Pancreas (tissue), 10 donors: ENCODE measurements at regions not wholly inside any gene's neighbourhood (a gene's known extent, or its start where the extent isn't known, plus 50 kb on each side); places are given as distances from the start of the nearest gene placed in this dataset.
A peak's percentile ranks its signal among the peaks of the same experiment; 100 is the strongest.

Source experiments
- ATAC-seq, 4 donors: fragments of 200-7000 bp; cut with Tn5 transposase; one replicate each; pipeline versions ENCODE4 v1.8.0 to v1.9.1; 2020; ENCODE audit warnings: mild to moderate bottlenecking in 4 of 4, moderate library complexity in 4 of 4
- DNase-seq, 6 donors: peaks; one replicate each; pipeline ENCODE4 v3.0.0-alpha.2; 2020
- FAIRE-seq: peaks from 2 replicates; lab custom pipeline; 2012; peaks lifted over from hg19 to GRCh38; lab: Jason Lieb, UNC
- H3K27ac ChIP-seq, 4 donors: fragments of 200-600 bp; sonication (generic); 1 replicate in 3 of 4; 2 replicates in 1 of 4; pipeline versions ENCODE4 v1.5.0 to v1.8.0; 2020
- H3K27me3 ChIP-seq, 4 donors: fragments of 200-600 bp; one replicate each; pipeline ENCODE4 v1.8.0; 2021
- H3K36me3 ChIP-seq, 3 donors: fragments of 200-600 bp; sonication (generic) in 1 of 3; one replicate each; pipeline versions ENCODE4 v1.5.0 to v1.8.0; 2020 to 2021
- H3K4me1 ChIP-seq, 3 donors: fragments of 200-600 bp; one replicate each; pipeline ENCODE4 v1.8.0; 2021
- H3K4me3 ChIP-seq, 4 donors: fragments of 200-600 bp; sonication (generic) in 2 of 4; one replicate each; pipeline versions ENCODE4 v1.5.0 to v1.8.0; 2020 to 2021
- H3K9me3 ChIP-seq, 4 donors: fragments of 200-600 bp; one replicate each; pipeline ENCODE4 v1.8.0; 2021
- CTCF ChIP-seq, 4 donors: fragments of 200-600 bp; sonication (generic) in 3 of 4; IDR thresholded peaks; one replicate each; pipeline versions ENCODE4 v1.5.0 to v1.8.0; 2021; ENCODE audit warnings: antibody characterized with exemption in 4 of 4
- WGBS, 2 donors: extraction: QIAGEN DNeasy Blood & Tissue Kit; methylation state at CpG; one replicate each; pipeline ENCODE4 v1.1.7; 2013; 5-methylcytosine and 5-hydroxymethylcytosine counted together
- intact Hi-C, 3 donors: fragments of 100-400 bp; cut with DNase I; formaldehyde crosslinking; loops; one replicate each; pipeline versions ENCODE4 v1.11.1 to v1.14.2; 2022
- donor health status: healthy with polysubstance abuse.
- donor health status: DM: no; HTN: no; CAD: no; lungs with moderate emphysema.
- donor health status: DM: no; HTN: no; CAD: no.
- donor health status: control.
- donor health status: control.
- donor health status: Bipolar disorder and iron deficiency.
- donor health status: DM: yes; HTN: yes; CAD: no.
- donor health status: DM: no; HTN: no; CAD: no.
- donor health status: DM: no; HTN: no; CAD: no.
- donor health status: DM: yes; HTN: yes; CAD: no.

DNA sequence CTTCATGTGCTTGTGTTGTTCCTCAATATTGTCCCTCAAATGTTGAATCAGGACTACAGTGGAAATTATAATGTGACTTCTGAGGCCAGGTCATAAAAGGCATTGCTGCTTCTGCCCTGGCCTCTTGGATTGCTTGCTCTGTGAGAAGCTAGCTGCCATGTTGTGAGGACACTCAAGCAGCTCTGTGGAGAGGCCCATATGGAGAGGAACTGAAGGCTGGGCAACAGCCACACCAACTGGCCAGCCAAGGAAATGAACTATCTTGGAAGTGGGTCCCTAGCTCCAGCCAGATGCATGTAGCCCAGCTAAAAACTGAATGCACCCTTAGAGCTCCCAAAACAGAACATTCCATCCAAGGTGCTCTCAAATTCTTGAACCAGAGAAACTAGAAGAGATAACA lies 282.6 kb downstream of the BMP7 start:
- DNase-seq (no peak), ATAC-seq (no peak), FAIRE-seq (no peak)
- Histone ChIP-seq H3K27ac (no peak overlapping the region), H3K4me3 (no peak overlapping the region), H3K4me1 (no peaks in the 10 kb centered on the region), H3K36me3 (no peaks in the 10 kb centered on the region), H3K9me3 (peaks cover 0 to 3% (median 0%) of the 10 kb centered on the region in 4 donors), H3K27me3 (no peaks in the 10 kb centered on the region)
- intact Hi-C loops, result no loop called here
- no peak for TF ChIP-seq CTCF (IDR thresholded peaks at IDR 0.05)

GRCh38 chr20:56985066-56985685 lies 281.3 kb downstream of the BMP7 start:
- DNase-seq (no peak), ATAC-seq (no peak), FAIRE-seq (no peak)
- no peaks in the 10 kb centered on the region for H3K27me3 ChIP-seq
- WGBS, 2 donors, result 24 to 29% methylated on average over 2 of the region's 2 CpGs
- no peaks in the 10 kb centered on the region for H3K36me3 ChIP-seq
- H3K27ac ChIP-seq, result no peak overlapping the region
- TF ChIP-seq CTCF (IDR thresholded peaks at IDR 0.05), result no peak
- intact Hi-C loops, result no loop called here
- no peak overlapping the region for H3K4me3 ChIP-seq
- H3K4me1 ChIP-seq, result no peaks in the 10 kb centered on the region
- peaks cover 0 to 3% (median 0%) of the 10 kb centered on the region in 4 donors for H3K9me3 ChIP-seq

DNA sequence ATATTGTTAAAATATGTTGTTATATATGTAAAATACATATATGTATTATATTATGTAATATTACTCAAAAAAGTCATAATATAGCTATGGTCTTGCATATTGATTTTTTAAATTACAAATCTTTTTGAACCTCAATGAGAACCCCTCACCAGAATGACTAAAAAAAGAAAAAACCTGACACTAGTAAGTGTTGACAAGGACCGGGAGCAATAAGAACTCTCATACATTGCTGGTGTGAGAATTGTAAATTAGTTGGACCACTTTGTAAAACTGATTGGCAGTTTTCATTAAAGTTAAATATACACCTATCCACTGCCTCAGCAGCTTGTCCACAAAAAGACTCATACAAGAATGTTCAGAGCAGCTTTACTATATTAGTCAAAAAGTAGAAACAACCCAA lies 280.0 kb downstream of the BMP7 start:
- FAIRE-seq (no peak), DNase-seq (no peak), ATAC-seq (no peak)
- H3K36me3 ChIP-seq, result no peaks in the 10 kb centered on the region
- TF ChIP-seq CTCF (IDR thresholded peaks at IDR 0.05), result no peak
- no peaks in the 10 kb centered on the region for H3K27me3 ChIP-seq
- no peaks in the 10 kb centered on the region for H3K4me1 ChIP-seq
- 93 to 98% methylated on average over 1 of the region's 1 CpG for WGBS, 2 donors
- peaks cover 0 to 3% (median 0%) of the 10 kb centered on the region in 4 donors for H3K9me3 ChIP-seq
- intact Hi-C loops, result no loop called here
- H3K4me3 ChIP-seq, result no peak overlapping the region
- H3K27ac ChIP-seq, result no peak overlapping the region

DNA sequence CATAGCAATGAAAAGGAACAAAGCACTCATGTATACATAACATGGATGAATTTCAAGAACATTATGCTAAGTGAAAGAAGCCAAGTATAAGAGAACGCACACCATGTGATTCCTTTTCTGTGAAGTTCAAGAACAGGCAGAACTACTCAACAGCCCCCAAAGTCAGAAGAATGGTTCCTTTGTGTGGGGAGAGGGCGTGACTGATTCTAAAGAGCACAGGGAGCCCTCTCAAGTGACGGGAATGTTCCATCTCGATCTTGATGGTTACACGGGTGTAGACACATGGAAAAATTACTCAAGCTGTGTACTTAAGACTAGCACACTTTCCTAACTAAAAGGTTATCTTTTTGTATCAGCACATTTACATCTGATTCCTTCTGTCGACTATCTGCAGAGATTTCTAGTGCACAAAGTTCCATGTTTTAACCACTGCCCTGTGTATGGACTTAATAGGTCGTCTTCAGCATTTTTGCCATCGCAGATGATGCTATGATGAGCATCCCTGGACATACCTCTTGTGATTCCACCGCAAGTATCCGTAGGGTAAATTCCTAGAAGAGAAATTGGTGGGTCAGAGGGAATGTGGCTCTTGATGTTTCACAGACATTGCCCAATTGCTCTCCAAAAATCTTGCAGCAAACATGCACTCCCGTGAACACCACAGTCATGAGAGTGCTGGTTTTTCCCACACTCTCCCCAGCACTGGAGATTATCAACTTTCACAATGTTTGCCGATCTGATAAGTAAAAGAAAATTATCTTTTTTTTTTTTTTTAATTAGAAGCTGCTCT lies 279.3 kb downstream of the BMP7 start:
- intact Hi-C loops, result no loop called here
- no peaks in the 10 kb centered on the region for H3K36me3 ChIP-seq
- FAIRE-seq, result no peak
- peaks cover 0 to 3% (median 0%) of the 10 kb centered on the region in 4 donors for H3K9me3 ChIP-seq
- no peak overlapping the region for H3K27ac ChIP-seq
- no peak for TF ChIP-seq CTCF (IDR thresholded peaks at IDR 0.05)
- no peaks in the 10 kb centered on the region for H3K27me3 ChIP-seq
- WGBS, 2 donors, result 51 to 54% methylated on average over 12 of the region's 12 CpGs
- DNase-seq, result no peak
- no peaks in the 10 kb centered on the region for H3K4me1 ChIP-seq
- peak in 1 of 4 donors; percentile 20 for ATAC-seq
- H3K4me3 ChIP-seq, result no peak overlapping the region

DNA sequence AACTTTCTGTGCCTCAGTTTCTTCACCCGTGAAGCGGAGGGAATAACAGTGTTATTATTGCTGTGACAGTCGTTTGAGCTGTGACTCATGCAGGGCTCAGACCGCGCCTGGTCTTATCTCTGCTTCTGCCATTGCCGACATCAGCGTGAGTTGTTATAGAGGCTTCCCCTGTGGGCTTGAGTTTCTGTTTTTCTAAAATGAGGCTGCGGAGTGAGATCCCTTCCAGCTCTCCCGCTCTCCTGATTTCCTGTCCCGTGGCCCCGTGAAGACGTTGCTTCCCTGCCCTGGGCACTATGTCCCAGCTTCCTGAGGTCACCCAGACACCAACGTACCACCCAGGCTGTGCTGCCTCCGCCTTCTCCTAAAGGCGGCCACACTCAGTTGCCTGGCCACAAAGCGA lies 278.5 kb downstream of the BMP7 start:
- no peak overlapping the region for H3K27ac ChIP-seq
- FAIRE-seq, result no peak
- intact Hi-C loops, result no loop called here

More for the DNA sequence above, 278.5 kb downstream of the BMP7 start:
- DNase-seq (no peak), ATAC-seq (peak in 1 of 4 donors; percentile 35)
- Histone ChIP-seq H3K27me3 (no peaks in the 10 kb centered on the region), H3K9me3 (peaks cover 0 to 3% (median 0%) of the 10 kb centered on the region in 4 donors), H3K36me3 (no peaks in the 10 kb centered on the region), H3K4me3 (no peak overlapping the region), H3K4me1 (no peaks in the 10 kb centered on the region)
- no peak for TF ChIP-seq CTCF (IDR thresholded peaks at IDR 0.05)
- 44 to 48% methylated on average over 16 of the region's 16 CpGs for WGBS, 2 donors
